HFF-Myc (cell line): ENCODE measurements at regions not wholly inside any gene's neighbourhood (a gene's known extent, or its start where the extent isn't known, plus 50 kb on each side); places are given as distances from the start of the nearest gene placed in this dataset.
"Not testable (repeated sequence)": the region's sequence is repeated elsewhere in the genome, so short reads cannot be mapped to it uniquely, and the experiment has no call there.

Source experiments
- DNase-seq: peaks from one replicate; pipeline ENCODE4 v3.0.0-alpha.2; 2011; ENCODE audit warnings: low read depth; ENCODE audit errors: extremely low read depth
- H3K4me3 ChIP-seq: replicated peaks from 2 replicates; pipeline ENCODE4 v1.5.1; 2011; ENCODE audit warnings: low read depth, mild to moderate bottlenecking, control low read depth, low read length
- CTCF ChIP-seq: IDR thresholded peaks from 2 replicates; pipeline ENCODE4 v1.5.1; 2012; ENCODE audit warnings: mild to moderate bottlenecking, low read depth, low read length, control low read depth; ENCODE audit errors: missing control alignments

- no peak for TF ChIP-seq CTCF
- DNase-seq = no peak
- no peak overlapping the region for H3K4me3 ChIP-seq
Measured at GRCh38 chr5:110812639-110813038, 73.8 kb downstream of the SLC25A46 start.

GRCh38 chr5:110815916-110816605 lies 77.3 kb downstream of the SLC25A46 start:
- no peak for TF ChIP-seq CTCF
- H3K4me3 ChIP-seq = no peak overlapping the region
- DNase-seq = no peak

GRCh38 chr5:110817459-110817858 lies 78.7 kb downstream of the SLC25A46 start:
- H3K4me3 ChIP-seq = no peak overlapping the region
- DNase-seq = no peak
- TF ChIP-seq CTCF = no peak

GRCh38 chr5:110823571-110823970 lies 84.8 kb downstream of the SLC25A46 start:
- no peak for TF ChIP-seq CTCF
- no peak for DNase-seq
- no peak overlapping the region for H3K4me3 ChIP-seq

- no peak for TF ChIP-seq CTCF
- no peak overlapping the region for H3K4me3 ChIP-seq
- no peak for DNase-seq
Measured at GRCh38 chr5:110824936-110825441, 86.2 kb downstream of the SLC25A46 start.

- TF ChIP-seq CTCF = no peak
- no peak overlapping the region for H3K4me3 ChIP-seq
- DNase-seq = no peak
Measured at GRCh38 chr5:110832683-110833082, 93.9 kb downstream of the SLC25A46 start.

GRCh38 chr5:110834933-110835332 lies 96.1 kb downstream of the SLC25A46 start:
- not testable (repeated sequence) for DNase-seq, H3K4me3 ChIP-seq
